Thymus (tissue), 11 donors: ENCODE measurements at regions not wholly inside any gene's neighbourhood (a gene's known extent, or its start where the extent isn't known, plus 50 kb on each side); places are given as distances from the start of the nearest gene placed in this dataset.
"Not testable (repeated sequence)": the region's sequence is repeated elsewhere in the genome, so short reads cannot be mapped to it uniquely, and the experiment has no call there.

Source experiments
- DNase-seq, 9 donors: peaks; one replicate each; pipeline ENCODE4 v3.0.0-alpha.2; 2013; ENCODE audit warnings: low spot score in 9 of 9, low read depth in 6 of 9, missing footprints in 1 of 9
- H3K27ac ChIP-seq, 2 donors: one replicate each; pipeline ENCODE4 v1.5.1; 2013; ENCODE audit warnings: control low read depth in 1 of 2, low read depth in 1 of 2, low read length in 1 of 2, mild to moderate bottlenecking in 1 of 2, moderate library complexity in 1 of 2
- H3K27me3 ChIP-seq, 2 donors: one replicate each; pipeline ENCODE4 v1.5.1; 2013; ENCODE audit warnings: low read length in 1 of 2; ENCODE audit not compliant: control insufficient read depth in 2 of 2, insufficient read depth in 1 of 2
- H3K36me3 ChIP-seq, 2 donors: one replicate each; pipeline ENCODE4 v1.5.1; 2013; ENCODE audit warnings: low read length in 1 of 2, mild to moderate bottlenecking in 1 of 2, moderate library complexity in 1 of 2; ENCODE audit not compliant: control insufficient read depth in 2 of 2, insufficient read depth in 2 of 2
- H3K4me1 ChIP-seq, 2 donors: one replicate each; pipeline ENCODE4 v1.5.1; 2013; ENCODE audit warnings: low read length in 2 of 2; ENCODE audit not compliant: control insufficient read depth in 2 of 2, insufficient read depth in 2 of 2
- H3K4me3 ChIP-seq, 2 donors: one replicate each; pipeline ENCODE4 v1.5.1; 2013; ENCODE audit warnings: low read length in 2 of 2, control low read depth in 1 of 2, mild to moderate bottlenecking in 1 of 2
- H3K9me3 ChIP-seq, 2 donors: one replicate each; pipeline ENCODE4 v1.5.1; 2013; ENCODE audit warnings: low read length in 1 of 2, mild to moderate bottlenecking in 1 of 2; ENCODE audit not compliant: control insufficient read depth in 2 of 2, insufficient read depth in 1 of 2
- WGBS: extraction: QIAGEN DNeasy Blood & Tissue Kit; methylation state at CpG from one replicate; pipeline ENCODE4 v1.1.7; 2013; 5-methylcytosine and 5-hydroxymethylcytosine counted together
- donor health status: healthy.

DNA sequence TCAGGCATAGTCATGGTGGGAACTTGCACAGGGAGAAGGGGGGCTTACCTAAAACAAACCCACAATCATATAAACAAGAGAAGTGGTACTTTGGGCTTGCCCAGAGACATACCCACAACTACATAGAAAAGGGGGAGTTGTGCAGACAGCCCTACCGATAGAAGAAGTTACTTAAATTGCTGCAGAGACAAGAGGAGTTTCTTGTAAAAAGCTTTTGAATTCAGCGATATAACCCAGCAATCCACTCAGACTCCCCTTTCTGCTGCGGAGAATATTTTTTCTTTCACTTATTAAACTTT is 164.0 kb upstream of the ETV3 start:
- 97% methylated on average over 3 of the region's 3 CpGs for WGBS
- Histone ChIP-seq H3K27me3 (no peaks in the 10 kb centered on the region), H3K9me3 (no peaks in the 10 kb centered on the region), H3K36me3 (no peaks in the 10 kb centered on the region), H3K27ac (no peak overlapping the region), H3K4me3 (no peak overlapping the region), H3K4me1 (no peaks in the 10 kb centered on the region)
- no peak for DNase-seq

DNA sequence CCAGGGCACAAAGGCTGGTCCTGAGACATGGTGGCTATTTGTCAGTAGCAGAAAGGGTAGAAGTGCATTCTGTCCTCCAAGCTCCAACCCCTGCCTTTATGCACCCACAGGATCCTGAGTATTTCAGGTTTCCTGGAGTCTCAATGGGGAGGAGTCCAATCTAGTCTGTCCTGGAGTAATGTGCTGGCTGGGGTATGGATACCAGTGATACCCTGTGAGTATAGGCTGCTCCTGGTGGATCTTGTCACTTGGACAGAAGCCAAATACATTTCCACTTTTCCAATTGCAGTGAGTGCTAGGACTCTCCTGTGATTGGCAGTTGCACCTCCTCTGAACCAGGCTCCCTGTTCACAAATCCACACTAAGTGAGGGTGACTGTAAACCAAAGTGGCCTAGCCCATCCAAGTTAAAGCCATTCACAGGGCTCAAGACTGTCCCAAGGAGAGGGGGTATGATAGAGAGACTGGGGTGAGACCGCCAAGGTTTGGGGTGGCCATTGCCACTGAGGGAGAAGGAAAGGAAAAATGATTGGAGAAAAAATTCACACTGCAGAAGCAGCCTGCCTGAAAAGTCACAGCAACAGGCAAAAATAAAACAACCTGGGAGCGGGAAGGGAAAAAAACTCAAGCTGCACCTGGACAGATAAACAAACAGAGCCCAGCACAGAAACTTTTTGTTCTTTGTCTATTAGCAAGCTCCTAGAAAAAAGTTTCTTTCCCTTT is 163.4 kb upstream of the ETV3 start:
- WGBS = 96% methylated on average over 2 of the region's 2 CpGs
- Histone ChIP-seq H3K27me3 (no peaks in the 10 kb centered on the region), H3K4me1 (no peaks in the 10 kb centered on the region), H3K36me3 (no peaks in the 10 kb centered on the region), H3K27ac (no peak overlapping the region), H3K4me3 (no peak overlapping the region), H3K9me3 (no peaks in the 10 kb centered on the region)
- no peak for DNase-seq

DNA sequence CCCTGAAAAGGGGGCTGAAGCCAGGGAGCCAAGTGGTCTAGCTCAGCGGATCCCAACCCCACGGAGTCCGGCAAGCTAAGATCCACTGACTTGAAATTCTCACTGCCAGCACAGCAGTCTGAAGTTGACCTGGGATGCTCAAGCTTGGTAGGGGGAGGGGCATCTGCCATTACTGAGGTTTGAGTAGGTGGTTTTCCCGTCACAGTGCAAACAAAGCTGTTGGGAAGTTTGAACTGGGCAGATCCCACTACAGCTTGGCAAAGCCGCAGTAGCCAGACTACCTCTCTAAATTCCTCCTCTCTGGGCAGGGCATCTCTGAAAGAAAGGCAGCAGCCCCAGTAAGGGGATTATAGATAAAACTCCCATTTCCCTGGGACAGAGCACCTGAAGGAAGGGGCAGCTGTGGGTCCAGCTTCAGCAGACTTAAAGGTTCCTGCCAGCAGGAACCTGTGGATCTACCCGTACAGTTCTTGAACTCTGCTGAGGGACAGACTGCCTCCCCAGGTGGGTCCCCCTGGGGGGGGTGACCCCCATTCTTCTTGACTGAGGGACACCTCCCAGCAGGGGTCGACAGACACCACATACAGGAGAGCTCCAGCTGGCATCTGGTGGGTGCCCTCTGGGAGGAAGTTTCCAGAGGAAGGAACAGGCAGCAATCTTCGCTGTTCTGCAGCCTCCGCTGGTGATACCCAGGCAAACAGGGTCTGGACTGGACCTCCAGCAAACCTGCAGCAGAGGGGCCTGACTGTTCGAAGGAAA is 156.4 kb upstream of the ETV3 start:
- not testable (repeated sequence) for H3K4me1 ChIP-seq, H3K27me3 ChIP-seq, DNase-seq, H3K9me3 ChIP-seq, H3K4me3 ChIP-seq, H3K36me3 ChIP-seq, H3K27ac ChIP-seq
- 94% methylated on average over 10 of the region's 10 CpGs for WGBS

DNA sequence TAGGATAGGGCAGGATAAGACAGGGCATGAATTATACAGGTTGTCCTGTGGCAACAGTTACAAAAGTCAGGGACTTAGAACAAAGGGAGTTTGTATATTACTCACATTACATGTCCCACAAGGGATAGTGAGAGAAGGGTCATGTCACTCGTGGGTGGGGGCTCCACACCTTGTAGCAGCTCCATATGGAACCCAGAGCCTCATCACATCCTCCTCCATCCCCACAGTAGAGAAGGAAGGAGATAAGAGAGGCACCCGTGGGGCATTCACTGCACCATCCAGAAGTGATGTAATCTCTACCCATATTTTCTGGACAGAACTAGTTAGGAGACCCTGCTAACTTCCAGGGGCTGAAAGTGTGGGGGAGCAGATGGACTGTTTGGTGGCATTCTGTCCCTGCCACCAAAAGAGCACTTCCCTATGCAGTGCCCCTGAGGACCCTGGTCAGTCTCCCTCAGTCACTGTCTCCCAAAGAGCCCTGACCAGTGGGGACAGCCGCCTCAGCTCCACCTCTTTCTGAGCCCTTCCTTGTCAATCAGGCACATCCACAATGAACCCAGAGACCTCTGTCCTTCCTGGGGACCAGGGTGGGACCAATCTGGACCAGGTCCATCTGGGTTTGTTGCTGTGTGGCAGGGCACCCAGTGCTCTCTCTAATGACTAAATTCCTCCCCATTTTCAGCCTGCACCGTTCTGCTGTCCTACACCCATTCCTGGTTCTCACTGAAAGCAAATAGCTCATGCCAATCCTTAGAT is 154.8 kb upstream of the ETV3 start:
- no peak overlapping the region for H3K27ac ChIP-seq
- H3K9me3 ChIP-seq = no peaks in the 10 kb centered on the region
- no peak overlapping the region for H3K4me3 ChIP-seq
- 80% methylated on average over 4 of the region's 4 CpGs for WGBS
- no peak for DNase-seq
- H3K36me3 ChIP-seq = no peaks in the 10 kb centered on the region
- no peaks in the 10 kb centered on the region for H3K4me1 ChIP-seq
- H3K27me3 ChIP-seq = no peaks in the 10 kb centered on the region

DNA sequence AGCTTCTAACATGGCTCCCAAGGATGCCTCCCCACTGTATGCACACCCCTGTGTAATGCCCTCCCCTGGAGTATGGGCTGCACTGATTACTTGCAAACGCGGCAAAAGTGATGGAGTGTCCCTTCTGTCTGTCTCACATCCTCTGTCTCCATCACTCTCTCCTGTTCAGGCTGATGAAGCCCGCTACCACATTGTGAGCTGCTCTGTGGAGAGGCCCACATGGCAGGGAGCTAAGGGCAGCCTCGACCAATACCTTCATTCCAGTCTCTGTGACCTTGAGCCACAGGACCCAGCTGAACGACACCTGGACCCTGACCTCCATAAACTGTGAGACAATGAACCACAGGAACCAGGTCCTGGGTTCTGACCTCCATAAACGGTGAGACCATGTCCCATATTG is 154.1 kb upstream of the ETV3 start:
- no peaks in the 10 kb centered on the region for H3K27me3 ChIP-seq
- no peak for DNase-seq
- H3K4me1 ChIP-seq = no peaks in the 10 kb centered on the region
- no peak overlapping the region for H3K27ac ChIP-seq
- no peak overlapping the region for H3K4me3 ChIP-seq
- WGBS = 92% methylated on average over 6 of the region's 6 CpGs
- H3K9me3 ChIP-seq = no peaks in the 10 kb centered on the region
- H3K36me3 ChIP-seq = no peaks in the 10 kb centered on the region

DNA sequence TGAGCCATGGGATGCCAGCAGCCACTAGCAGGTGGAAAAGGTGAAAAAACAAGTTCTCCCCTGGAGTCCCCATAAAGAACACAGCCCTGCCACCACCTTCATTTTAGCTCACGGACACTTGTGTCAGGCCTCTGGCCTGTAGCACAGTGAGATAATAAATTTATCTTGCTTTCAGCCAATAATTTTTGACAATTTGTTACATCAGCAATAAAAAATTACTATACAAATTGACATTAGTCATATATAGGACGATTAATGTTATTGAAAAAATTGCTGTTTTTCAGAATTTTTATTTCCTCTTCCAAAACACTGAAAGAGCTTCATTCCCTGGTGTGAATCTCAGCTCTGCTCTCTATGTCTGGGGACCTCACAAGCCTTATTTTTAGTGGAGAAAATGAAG is 152.9 kb upstream of the ETV3 start:
- no peak overlapping the region for H3K27ac ChIP-seq
- DNase-seq = no peak

DNA sequence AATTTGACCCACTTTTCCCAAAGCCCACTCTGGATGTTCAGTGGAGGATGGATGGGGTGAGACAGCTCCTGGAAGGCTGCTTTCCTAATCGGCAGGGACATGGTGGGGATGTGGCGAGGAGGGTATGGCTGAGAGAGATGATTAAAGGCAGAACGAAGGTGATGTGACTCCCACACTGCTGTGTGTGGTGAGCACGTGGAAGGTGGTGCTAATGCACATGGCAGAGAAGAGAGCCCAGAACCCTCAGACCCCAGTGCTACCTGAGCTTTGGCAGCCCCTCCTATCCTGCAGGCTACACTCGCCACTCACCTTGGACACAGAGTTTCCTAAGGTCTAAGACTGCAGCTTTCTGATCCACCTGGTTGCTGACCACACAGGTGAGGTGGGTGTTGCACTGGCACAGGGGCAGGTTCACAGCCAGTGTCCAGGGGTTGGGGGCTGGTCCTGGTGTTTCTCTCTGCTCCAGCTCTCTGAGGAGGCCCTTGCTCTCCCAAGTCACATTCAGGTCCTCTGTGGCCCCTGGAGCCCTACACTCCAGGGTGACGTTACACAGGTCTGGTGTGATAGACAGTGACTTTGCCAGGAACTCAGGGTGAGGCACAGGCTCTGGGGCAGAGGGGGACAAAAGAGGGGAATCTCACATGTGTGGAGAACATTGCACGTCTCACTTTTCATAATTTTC is 151.4 kb upstream of the ETV3 start:
- H3K27ac ChIP-seq = no peak overlapping the region
- DNase-seq = no peak
- H3K4me1 ChIP-seq = no peaks in the 10 kb centered on the region
- no peak overlapping the region for H3K4me3 ChIP-seq
- WGBS = 79% methylated on average over 7 of the region's 7 CpGs
- no peaks in the 10 kb centered on the region for H3K9me3 ChIP-seq
- no peaks in the 10 kb centered on the region for H3K36me3 ChIP-seq
- H3K27me3 ChIP-seq = no peaks in the 10 kb centered on the region

More for the DNA sequence above, 152.9 kb upstream of the ETV3 start:
- H3K36me3 ChIP-seq = no peaks in the 10 kb centered on the region
- H3K4me3 ChIP-seq = no peak overlapping the region
- H3K4me1 ChIP-seq = no peaks in the 10 kb centered on the region
- 93% methylated on average over 2 of the region's 2 CpGs for WGBS
- H3K27me3 ChIP-seq = no peaks in the 10 kb centered on the region
- no peaks in the 10 kb centered on the region for H3K9me3 ChIP-seq

DNA sequence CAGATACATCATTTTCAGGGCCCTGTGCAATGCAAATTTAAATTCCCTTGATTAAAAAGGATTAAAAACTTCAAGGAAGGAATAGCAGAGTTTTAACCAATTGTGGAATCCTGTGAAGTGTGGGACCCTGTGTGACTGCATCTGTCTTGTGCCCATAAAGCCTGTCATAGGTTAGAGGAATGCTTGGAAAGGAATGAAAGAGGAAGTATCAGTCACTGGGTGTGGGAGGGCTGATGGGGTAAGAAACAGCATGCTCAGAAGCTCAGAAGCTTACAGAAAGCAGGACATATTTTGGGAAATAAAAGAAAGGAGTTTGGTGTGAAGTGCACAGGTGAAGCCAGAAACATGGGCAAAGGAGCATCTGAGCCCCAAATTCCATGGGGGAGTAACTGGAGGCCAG is 150.8 kb upstream of the ETV3 start:
- Histone ChIP-seq H3K9me3 (no peaks in the 10 kb centered on the region), H3K36me3 (no peaks in the 10 kb centered on the region), H3K27me3 (no peaks in the 10 kb centered on the region), H3K4me3 (no peak overlapping the region), H3K27ac (no peak overlapping the region), H3K4me1 (no peaks in the 10 kb centered on the region)
- no peak for DNase-seq

DNA sequence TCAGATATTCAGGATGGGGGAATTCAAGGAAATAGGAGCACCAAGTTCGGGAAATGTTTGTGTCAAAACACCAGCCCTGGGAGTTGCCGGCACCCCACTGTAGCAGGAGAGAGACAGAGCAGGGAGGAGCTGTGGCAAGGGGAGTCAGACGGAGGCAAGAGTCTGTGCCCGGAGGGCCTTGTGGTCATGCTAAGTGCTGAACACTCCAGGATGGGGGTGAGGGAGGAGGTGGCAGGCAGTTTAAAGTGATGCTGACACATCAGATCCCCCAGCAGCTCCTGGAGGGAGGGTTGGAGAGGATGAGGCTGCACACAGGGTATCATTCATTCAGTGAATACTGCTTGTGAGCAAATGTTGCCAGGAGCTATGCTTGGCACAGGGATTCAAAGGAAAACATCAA is 150.3 kb upstream of the ETV3 start:
- WGBS = 86% methylated on average over 4 of the region's 4 CpGs
- H3K9me3 ChIP-seq = no peaks in the 10 kb centered on the region
- no peak for DNase-seq

More for the DNA sequence above, 150.3 kb upstream of the ETV3 start:
- no peaks in the 10 kb centered on the region for H3K36me3 ChIP-seq
- no peak overlapping the region for H3K4me3 ChIP-seq
- no peaks in the 10 kb centered on the region for H3K27me3 ChIP-seq
- H3K27ac ChIP-seq = no peak overlapping the region
- no peaks in the 10 kb centered on the region for H3K4me1 ChIP-seq
